Upper lobe of left lung (tissue), 4 donors: ENCODE measurements at regions not wholly inside any gene's neighbourhood (a gene's known extent, or its start where the extent isn't known, plus 50 kb on each side); places are given as distances from the start of the nearest gene placed in this dataset.

Source experiments
- EP300 ChIP-seq, 4 donors: sonication (generic); formaldehyde crosslinking; IDR thresholded peaks; one replicate each; pipeline ENCODE4 v1.5.1; 2017; ENCODE audit warnings: antibody characterized with exemption in 4 of 4, control low read depth in 2 of 4
- POLR2A ChIP-seq, 4 donors: fragments of 450-650 bp; IDR thresholded peaks; one replicate each; pipeline ENCODE4 v1.5.1; 2016 to 2017; ENCODE audit warnings: antibody characterized with exemption in 4 of 4, mild to moderate bottlenecking in 2 of 4
- POLR2AphosphoS5 ChIP-seq, 2 donors: sonication (generic); formaldehyde crosslinking; IDR thresholded peaks; one replicate each; pipeline ENCODE4 v1.5.1; 2017; ENCODE audit warnings: antibody characterized with exemption in 2 of 2
- TF ChIP-seq, protein P1 (sequence below), 6 experiments: fragments of 450-650 bp in 4 of 6; fragments of 200-600 bp in 2 of 6; sonication (generic) in 2 of 6; IDR thresholded peaks; one replicate each; pipeline ENCODE4 v1.5.1; 2016 to 2019; ENCODE audit warnings: antibody characterized with exemption in 6 of 6

GRCh38 chr14:62532181-62532580 lies 513.1 kb downstream of the KCNH5 start:
- TF ChIP-seq, protein P1, sequence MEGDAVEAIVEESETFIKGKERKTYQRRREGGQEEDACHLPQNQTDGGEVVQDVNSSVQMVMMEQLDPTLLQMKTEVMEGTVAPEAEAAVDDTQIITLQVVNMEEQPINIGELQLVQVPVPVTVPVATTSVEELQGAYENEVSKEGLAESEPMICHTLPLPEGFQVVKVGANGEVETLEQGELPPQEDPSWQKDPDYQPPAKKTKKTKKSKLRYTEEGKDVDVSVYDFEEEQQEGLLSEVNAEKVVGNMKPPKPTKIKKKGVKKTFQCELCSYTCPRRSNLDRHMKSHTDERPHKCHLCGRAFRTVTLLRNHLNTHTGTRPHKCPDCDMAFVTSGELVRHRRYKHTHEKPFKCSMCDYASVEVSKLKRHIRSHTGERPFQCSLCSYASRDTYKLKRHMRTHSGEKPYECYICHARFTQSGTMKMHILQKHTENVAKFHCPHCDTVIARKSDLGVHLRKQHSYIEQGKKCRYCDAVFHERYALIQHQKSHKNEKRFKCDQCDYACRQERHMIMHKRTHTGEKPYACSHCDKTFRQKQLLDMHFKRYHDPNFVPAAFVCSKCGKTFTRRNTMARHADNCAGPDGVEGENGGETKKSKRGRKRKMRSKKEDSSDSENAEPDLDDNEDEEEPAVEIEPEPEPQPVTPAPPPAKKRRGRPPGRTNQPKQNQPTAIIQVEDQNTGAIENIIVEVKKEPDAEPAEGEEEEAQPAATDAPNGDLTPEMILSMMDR (IDR thresholded peaks at IDR 0.05): no peak
- TF ChIP-seq EP300 (IDR thresholded peaks at IDR 0.05) (no peak), POLR2A (IDR thresholded peaks at IDR 0.05) (no peak), POLR2AphosphoS5 (IDR thresholded peaks at IDR 0.05) (no peak)
